ENCODE measurements at regions not wholly inside any gene's neighbourhood (a gene's known extent, or its start where the extent isn't known, plus 50 kb on each side); places are given as distances from the start of the nearest gene placed in this dataset.

DNA sequence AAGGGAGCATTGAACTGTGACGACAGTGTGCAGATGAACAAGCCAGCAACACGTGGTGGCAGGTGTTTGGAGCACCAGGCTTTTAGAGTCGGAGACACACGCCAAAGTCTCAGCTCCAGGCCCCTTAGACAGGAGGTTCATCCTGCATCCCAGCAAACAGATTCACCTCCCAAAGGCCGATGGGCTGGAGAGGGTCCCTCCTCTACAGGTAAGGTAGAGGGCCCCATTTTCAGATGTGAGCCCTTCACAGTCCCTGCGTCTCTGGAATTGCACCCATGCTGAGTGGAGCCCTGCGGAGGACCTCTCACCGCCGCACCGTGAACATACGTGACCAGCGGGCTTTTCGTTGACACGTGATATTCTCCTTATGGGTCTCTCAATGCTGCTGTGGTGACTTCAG is 109.0 kb upstream of the B3GAT1 start:
- DNase-seq = no peak

DNA sequence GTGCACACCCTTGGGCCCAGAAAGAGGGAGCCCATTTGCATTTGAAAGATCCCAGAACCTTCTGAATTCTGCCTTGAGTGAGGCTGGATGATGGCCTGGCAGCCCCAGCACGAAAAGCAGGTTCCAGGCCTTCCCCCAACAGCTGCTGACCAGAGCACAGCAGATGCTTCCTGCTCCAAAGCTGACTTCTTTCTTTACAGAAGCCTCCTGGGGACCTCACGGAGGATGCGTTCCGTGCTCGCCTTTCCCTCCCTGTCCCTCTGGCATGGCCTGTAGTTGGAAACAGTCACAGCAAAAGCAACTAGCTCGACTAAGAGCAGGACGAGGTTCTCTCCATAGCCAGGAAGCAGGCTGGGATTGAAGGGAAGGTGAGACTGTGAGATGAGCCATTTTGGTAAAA is 107.7 kb upstream of the B3GAT1 start:
- DNase-seq = no peak

DNA sequence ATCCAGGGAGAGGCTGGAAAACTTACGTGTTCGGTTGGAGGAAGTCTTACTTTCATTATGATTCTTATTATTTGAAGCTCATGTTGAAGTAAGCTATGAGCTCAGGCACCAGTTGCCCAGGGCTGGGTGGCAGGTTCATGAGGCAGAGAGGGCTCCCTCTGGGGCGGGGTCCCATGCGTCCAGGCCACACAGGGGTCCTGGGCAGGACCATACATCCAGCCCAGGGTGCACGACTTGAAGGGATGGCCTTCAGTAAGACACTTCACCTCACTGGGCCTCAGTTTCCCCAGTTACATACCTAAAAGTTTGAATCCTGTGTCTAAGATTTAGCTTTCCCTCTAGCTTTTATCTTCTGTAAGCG is 107.3 kb upstream of the B3GAT1 start:
- DNase-seq = no peak

DNA sequence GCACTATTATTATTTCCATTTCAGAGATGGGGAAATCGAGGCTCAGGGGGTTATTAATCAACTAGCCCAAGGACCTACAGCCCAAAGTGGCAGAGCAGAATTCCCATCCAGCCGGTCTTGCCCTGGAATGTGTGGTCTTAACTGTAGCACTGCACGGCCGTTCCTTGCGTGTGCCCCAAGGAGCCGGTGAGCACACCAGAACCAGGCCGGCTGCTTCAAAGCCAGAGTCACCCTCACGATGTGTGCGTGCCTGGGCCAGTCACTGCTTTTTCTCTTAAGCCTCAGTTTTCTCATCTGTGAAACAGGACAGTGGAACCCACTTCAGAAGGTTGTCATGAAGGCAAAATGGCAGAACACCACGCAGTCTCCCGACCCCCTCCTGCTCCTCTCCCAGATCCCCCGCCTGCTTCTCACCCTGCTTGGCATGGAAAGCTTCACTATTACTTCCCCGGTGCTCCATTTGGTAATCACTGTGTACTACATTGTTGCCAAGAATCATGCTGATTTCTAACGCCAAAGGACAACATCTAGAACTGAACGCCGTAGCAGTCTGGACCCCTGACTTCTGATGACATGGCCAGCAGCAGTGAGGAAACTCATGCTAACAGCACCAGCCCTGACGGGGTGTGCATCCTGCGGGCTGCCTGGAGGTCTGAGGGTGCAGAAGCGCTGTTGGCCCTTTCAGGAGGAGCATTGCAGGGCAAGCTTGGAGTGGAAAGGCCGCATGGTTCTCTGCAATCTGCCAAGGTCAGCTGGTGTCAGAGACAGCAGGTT is 106.8 kb upstream of the B3GAT1 start:
- DNase-seq = no peak

DNA sequence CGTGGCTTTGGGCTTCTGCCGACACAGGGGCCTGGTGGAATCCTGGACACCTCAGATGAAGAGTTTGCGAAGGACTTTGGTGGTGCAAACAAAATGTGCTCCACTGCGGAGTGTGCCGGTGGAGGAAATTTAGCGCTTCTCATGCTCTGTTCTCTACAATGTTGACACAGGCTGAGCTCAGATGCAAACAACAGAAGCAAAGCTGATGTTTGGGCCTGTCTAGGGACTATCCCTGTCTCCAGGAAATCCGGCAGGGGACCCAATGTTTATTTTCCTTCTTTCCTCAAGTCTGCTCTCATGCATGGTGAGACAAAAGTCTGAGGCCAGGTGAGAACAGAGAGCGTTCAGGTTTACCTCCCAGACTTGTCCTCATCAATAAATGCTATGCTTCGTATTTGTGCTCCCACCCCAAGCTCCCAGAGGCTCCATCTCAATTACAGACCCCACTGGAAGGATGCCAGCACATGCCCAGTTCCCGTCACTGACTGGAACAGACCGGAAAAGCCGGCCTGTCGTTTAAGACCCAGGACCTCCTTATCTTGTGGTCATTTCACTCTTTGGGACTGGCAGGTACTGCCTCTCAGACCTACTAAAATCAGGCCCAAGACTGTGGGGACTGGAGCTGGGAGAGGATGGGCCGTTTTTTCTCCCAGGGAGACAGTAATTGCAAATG is 105.7 kb upstream of the B3GAT1 start:
- no peak for DNase-seq

DNA sequence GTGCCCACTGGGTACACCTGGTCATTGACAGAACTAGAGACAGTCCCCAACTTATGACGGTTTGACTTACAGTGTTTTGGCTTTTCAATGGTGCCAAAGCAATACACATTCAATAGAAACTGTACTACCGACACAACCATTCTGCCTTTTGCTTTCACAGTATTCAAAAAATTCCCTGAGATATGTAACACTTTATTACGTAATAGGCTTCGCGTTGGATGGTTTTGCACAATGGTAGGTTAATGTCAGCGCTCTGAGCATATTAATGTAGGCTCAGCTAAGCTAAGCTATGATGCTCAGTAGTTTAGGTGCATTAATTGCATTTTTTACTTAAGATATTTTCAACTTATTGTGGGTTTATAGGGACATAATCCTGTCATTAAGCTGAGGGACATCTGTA is 105.1 kb upstream of the B3GAT1 start:
- DNase-seq = no peak

DNA sequence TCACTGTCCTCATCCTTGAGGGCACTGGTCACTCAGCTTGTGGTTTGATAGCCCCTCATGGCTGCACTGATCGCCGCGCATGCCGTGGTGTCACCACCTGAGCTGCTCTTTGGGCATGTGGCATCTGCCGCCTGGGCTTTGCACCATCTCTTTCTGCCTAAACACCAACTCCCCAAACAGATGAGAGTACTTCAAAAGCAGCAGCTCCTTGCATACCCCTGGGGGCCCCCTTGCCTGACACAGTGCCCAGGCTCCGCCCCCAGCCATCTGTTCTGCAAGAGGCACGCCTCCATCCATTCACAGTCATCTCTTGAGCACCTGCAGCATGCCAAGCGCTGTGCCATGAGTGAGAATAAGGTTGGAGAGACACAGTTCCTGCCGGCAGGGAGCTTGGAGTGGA is 104.5 kb upstream of the B3GAT1 start:
- no peak for DNase-seq

DNA sequence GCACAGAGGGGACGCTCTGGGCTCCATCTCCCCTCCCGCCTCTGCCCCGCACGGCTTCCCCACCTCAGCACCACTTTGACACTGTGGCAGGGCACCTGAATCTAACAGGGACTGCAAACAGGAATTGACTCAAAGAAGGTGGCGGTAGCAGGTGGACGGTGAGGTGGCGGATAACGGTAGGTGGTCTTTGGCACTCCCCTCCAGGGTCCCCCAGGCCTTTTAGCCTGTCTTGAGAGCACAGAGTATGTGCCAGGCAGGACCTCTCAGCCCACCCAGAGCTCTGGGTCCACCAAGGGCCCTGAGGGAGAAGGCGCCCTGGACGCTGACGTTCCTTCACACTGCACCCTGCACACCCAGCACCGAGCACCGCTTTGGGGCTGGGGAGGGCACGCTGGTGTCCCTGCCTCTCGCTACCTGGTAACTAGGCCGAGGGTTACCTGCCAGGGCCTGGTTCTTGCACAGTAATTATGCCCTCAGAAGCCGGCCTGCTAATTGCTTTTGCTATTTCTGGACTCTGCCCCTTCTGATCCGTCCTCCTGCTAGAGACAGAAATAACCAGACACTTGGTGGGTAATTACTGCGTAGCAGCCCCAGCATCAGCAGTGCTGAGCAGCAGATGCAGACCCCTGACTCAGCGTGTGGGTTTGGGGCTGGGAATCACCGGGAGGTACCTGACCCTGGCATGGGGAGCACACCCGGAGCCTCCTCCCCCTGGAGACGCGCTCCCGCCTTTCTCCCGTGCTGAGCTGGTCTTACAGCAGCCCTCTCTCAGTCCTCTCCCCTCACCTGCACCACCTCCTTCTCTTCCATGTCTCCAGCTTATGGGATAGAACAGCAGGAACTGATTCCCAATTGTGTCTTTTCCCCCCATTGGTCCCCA is 103.3 kb upstream of the B3GAT1 start:
- no peak for DNase-seq

DNA sequence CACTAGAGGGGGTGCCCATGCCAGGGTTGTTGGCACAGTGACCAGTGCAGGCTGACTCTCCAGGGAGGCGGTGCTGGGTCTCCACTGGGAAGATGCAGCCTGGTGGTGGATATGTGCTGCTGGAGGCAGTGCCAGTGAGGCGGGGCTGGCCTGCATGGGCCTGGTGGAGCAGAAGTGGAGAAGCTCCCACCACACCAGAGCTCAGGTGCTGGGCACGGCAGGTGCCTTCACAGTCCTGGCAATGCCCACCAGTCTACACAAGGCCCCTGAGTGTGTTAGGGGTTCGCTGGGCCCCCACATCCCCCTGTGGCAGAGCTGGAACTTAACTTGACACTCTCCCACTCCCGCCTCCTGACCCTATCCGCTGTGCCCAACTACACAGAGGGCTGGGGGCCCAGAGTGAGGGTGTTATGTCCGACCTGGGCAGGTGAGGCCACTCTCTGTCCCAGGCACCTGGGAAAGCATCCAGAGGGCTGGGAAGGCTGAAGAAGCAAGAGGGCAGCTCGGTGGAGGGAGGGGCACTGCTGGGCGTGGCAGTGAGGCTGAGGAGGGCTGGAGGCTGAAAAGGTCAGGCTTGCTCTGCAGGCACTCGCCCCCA is 102.4 kb upstream of the B3GAT1 start:
- no peak for DNase-seq

DNA sequence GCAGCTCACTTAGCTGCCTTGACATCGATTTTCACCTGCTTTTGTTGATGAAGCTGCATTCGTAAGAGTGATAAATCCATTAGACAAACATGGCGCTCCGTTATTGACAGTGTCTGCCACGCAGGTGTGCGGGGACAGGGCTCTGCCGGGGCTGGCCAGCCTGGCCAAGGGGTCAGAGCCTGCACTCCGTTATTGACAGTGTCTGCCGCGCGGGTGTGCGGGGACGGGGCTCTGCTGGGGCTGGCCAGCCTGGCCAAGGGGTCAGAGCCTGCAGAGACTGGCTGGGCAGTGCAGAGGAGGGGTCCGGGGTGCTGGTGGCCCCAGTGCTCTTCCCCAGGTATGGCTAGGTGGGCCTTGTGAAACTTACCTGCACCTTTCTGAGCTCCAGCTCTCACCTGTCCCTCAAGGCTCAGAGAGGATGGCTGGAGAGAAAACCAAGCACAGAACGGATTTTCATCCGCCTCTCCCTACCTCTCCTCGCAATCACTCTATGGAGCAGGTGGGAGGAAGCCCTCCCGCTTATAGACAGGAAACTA is 101.6 kb upstream of the B3GAT1 start:
- no peak for DNase-seq

DNA sequence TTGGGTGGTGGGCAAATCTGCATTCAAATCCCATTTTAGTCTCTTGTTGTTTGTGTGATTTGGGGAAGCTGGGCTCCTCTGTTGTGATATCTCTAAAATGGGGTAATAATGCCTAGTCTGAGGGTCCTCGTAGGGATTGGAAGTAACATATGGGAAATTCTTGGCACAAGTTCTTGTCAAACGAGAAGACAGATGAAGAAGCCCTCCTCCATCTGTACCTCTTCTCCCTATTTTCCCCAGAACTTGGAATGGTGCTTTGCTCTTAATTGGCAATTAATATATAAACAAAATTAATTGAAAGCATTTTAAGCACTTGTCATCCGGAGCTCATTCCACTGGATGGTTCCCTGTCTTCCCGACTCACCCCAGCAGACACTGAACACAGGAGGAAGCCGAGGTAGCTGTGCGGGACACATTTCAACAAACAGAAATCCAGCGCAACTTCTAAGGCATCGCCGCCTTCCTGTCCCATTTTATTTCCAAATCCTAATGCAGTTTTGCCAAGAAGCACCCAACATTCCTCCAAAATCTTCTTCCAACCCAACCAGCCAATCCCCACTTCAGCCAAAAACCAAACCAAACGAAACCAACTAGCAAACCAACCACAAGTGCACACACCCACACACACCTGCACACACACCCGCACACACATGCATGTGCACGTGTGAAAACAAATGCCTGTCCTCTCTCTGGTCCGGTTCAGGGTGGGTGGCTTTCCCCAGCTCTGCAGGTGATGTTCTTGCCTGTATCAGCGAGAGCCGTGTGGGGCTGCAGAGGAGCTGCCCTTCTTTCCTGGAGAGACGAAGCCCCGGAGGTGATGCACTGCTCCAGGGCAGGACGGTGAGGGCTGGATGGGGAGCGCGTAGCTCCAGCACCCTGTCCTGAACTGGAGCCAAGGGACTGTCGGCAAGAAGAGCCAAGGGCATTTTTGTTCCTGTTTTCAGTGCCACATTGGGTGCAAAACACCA is 100.8 kb upstream of the B3GAT1 start:
- no peak for DNase-seq

DNA sequence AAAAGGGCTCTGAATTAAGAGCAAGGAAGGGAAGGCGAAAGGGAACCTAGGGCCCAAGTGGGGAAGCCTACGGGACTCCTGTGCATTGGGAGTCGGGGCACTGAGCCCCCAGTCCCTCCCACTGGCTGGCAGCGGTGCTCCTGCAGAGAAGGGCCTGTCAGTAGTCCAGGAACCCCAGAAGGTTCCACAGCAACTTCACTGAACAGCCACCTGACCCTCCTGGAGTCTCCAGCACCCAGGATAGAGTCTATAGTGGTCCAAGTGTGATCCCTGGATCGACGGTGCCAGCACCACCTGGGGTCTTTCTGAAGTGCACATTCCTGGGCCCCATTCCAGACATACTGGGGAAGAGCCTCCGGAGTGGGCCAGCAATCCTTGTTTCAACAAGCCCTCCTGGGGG is 100.0 kb upstream of the B3GAT1 start:
- no peak for DNase-seq

DNA sequence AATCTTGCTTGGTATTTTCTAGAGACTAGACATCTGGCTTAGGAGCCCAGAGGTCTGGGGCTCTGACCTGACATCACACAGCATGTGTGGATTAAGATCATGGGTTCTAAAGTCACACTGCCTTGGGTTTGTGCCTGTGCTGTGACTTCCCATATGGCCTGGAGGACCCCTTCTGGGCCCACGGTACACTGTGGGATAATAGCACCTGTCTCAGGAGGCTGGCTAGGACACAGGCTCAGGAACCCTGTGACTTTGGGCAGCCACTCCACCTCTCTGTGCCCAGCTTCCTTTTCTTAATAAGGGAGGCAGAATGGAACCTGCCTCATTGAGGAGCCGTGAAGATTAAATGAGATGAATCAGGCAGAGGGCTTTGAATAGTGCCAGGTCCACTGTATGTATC is 99.2 kb upstream of the B3GAT1 start:
- DNase-seq = no peak

DNA sequence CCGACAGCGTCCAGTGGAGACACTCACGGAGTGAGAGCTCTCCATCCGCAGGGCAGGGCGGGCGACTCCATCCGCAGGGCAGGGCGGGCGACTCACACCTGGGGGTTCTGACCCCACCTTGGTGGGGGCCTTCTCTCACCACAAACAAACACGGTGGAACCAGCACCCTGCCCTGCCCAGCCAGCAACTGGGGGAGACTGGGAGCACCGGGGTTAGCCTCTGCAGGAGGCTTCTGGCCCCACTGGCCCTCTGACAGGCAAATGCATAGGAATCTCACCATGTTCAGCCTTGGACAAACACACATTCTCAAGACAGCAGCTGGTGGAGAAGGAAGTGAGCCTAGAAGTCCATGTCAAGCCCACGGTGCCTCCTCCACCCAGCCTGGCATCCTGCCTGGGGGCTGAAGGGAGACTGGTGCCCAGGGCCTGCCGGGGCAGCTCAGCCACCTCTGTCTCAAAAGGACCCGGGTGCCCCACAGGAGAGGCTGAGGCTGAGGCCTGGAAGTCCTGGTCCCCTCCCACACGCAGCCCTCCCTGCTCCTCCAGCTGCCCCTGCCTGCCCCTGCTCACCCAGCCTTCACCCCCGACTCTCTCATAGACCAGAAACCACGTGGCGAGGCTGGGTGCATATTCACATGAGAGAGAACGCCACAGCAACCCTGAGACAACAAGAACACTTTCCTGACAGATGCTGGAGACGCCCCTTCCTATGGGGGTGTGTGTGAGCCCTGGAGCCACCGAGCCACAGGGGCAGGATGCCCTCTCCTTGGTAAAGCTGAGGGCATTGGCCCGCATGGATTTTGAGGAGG is 98.4 kb upstream of the B3GAT1 start:
- no peak for DNase-seq

DNA sequence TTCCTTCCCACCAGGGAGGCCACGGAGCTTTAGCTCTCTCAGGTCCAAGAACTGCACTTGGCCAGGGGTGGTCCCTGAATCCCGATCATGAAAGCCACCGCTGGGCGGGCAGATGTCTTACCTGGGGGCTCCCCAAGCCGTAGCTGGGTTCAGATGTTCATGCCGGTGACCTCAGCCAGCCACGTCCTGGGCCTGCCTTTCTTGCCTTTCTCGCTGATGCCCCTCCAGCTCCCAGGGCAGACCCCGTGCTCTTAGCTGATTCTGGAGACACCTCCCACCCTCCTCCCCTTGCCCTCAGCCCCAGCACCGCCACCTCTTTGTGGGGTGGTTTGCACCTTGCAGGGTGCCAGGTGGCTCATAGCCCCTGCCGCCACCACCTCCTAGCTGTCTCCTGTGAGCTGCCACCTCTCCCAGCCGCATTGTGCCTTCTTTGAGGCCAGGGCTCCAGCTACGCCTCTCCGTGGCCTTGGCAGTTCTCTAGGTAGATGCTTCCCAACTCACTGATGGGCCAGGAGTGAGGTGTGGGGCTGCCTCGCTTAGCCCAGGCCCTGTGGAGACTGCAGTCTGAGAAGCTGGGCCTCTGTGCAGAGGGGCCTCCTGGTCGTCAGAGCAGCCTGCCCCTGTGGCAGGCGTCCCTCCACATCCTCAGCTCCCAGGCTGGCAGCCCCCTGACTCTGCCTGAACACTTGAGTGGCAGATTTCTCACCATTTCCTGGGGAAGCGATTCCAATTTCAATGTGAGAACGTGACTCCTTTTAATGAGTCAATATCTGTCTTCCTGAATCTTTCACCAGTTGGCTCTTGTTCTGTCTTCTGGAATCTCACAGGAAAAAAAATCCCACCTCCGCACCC is 97.6 kb upstream of the B3GAT1 start:
- DNase-seq = no peak

DNA sequence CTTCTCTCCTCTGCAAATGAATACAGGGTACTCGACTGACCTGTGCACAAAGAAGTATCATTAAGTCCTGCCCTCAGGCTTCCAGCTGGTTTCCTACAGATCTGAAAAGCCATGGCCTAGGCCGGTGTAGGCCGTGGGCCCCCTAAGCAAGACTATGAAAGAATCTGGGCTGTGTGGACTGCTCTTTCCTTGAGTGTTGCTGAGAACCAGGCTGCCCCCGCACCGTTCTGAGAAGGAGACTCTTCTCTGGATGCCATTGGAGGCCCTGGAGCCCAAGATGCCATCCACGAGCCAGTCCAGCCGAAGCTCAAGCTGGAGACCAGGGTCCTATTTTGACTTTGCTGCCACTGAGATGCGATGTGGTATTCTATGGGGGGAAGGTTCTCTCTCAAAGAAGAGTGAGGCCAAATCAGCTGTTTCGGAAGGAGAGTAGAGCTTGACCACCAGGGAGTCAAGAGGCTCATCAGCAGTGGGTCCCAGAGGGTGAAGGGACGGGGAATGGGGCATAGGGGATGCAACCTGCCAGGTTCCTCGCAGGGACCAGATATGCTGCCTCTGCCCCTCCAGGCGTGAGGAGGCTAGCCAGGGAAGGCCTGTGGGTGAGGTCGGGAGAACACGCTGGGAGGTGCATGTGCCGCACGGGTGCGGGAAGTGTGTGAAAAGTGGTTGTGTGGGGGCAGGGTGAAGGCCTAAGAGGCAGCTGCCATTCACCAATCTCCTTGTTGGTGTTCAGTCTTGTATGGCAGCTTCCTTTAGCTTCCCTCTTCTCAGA is 96.4 kb upstream of the B3GAT1 start:
- DNase-seq = no peak

DNA sequence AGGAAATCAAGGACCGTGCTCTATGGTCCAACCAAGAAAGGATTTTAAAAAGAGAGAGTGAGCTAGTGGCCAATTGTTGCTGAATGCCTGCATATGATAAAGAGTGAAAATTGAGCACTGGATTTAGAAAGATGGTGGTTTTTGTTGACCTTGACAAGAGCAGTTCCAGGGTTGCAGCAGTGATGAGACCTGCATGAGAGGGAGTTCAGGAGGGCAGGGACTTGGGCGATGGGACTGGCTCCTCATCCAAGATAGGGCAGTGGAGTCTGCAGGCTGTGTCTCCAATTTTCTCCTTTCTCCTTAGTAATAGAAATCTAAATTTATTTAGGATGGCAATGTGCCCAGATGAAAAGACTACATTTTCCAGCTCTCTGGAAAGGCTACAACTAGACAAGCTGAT is 94.0 kb upstream of the B3GAT1 start:
- DNase-seq = no peak

DNA sequence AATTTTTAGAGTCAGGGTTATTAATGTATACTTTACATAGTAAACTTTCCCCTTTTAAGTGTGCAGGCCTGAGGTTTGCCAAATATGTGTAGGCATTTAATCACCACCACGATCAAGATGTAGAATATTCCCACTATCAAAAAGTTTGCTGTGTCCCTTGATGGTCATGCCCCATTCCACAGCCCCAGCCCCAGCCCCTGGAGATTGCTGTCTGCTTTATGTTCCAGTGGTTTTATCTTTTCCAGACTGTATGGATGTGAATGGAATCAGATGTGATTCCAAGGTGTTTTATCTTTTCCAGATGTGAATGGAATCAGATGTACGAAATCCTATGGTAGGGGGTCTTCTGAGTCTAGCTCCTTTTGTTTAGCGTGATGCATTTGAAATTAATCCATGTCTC is 93.1 kb upstream of the B3GAT1 start:
- DNase-seq = no peak

All from CD4-positive, alpha-beta T cell treated with Interleukin-21 for 1 hour (primary cell).